GM21528 (cell line): ENCODE measurements at regions not wholly inside any gene's neighbourhood (a gene's known extent, or its start where the extent isn't known, plus 50 kb on each side); places are given as distances from the start of the nearest gene placed in this dataset.

Source experiments
- ATAC-seq: cut with Tn5 transposase; IDR thresholded peaks from one replicate; pipeline ENCODE4 v1.9.1; 2021; ENCODE audit warnings: mild to moderate bottlenecking, moderate library complexity; ENCODE audit not compliant: unreplicated experiment, low FRiP score

DNA sequence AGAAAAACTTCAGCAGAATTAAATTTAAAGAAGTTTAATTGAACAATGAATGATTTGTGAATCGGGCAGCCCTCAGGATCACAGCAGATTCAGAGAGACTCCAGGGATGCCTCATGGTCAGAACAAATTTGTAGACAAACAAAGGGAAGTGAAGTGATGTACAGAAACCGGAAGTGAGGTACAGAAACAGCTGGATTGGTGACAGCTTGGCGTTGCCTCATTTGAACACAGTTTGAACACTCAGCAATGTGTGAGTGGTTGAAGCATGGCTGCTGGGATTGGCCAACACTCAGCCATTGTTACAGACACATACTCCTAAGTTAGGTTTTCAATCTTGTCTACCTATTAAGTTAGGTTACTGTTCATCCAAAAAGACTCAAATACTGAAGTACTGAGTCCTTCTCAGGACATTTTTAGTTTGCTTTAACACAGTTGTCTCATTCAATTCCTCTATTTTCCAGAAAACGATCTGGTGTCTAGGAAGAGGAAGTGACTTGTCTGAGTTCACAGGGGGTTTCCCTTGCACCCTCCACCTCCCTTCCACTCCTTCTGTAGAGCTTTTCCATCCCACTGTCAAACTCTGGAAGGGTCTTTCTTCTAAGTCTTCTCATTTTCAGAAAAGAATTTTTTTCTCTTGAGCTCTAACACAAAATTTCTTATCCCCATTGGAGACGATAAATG, 137.9 kb downstream of the SLC4A3 start:
- no peak for ATAC-seq

DNA sequence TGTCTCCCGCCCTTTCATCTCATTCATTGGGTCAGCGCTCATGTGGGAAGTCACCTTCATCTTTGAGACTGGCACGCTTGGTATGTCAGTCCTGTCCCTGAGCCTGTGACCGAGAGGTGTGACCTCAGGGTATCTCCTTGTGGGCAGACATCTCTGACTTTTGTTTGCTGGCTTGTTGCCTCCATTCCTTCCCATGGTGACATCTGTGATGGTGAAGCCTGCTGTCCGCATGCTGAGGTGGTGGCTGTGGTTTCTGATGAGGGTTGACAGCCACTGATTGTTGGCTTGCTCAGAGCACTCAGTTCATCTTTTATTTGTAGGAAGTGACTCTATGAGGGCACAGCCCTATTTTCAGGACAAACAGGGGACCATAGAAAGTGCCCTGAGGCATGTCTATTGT, 139.2 kb downstream of the SLC4A3 start:
- ATAC-seq: no peak

DNA sequence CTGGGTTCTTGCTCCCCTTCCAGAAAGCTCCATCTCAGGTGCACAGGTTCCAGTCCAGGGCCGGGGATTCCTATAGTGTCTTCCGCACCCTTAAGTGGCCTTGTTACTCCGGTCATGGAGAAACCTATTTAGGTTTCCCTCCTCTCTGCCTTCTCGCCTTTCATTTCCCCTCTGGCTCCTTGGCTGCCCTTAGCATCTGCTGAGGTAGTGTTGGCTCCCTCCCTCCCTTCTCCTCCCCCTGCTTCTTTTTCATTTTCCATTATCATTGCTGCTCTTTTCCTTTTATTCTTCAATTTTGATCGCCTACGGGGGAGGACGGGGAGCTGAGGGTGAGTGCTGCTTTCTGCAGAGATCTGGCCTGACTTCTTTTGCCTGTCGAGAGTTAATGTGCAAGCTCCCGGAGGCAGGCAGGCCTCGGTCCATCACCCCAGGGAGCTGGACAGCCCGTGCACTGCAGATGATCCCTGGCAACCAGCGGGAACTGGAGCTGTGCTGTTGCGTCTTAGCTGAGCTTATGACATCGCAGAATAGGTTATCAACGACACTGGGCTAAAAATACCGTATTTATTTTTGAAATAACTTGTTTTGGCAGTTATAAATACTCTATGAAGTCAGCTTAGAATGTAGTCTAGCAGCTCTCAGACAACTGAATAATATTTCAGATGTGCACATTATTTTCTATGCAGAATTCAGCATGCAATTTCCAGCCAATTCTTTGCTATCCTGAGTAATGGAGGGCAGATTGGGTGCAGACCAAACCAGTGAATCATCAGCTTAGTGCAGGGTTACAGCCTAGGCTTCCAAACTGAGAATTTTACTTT, 141.9 kb downstream of the SLC4A3 start:
- ATAC-seq: no peak

DNA sequence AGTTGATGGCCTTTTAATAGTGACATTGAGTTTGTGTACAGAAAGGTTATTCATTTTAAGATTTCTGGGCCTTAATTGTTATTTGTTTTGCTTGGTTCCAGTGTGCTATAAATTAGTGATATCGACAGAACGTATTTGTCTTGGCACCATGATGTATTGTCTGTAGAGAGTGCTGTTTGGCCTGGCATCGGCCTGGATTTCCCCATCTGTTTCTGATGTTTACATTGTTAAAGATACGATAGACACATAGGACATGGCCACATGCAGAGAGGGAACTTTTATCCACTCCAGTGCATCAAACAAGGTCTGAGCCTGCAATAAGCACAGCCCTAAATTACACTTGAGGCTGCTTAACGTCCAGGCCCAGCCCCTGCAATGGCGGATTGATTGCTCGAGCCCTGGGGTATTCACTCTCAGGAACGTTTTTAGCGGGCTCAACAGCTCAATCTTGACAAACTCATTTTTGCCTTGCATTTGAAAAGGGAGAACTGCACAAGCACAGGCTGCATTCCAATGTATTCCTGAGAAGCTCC, 144.7 kb downstream of the SLC4A3 start:
- no peak for ATAC-seq

DNA sequence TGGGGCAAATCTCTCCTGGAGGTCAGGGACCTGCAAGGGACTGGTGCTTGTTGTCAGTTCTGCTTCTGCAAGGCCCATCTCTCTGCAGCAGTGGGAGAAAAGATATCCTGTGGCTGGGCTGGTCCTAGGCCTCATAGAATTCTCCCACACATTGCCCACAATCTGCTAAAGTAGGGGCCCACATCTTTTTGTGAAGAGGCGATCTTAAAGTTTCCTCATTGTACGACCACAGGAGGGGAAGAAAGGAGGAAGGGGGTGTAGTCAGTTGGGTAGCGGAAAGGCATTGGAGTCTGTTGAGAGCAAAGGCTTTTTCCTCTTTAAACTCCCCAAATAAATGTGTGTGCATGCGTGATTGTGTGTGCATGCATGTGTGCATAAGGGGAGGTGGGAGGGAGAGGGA, 145.3 kb downstream of the SLC4A3 start:
- no peak for ATAC-seq

DNA sequence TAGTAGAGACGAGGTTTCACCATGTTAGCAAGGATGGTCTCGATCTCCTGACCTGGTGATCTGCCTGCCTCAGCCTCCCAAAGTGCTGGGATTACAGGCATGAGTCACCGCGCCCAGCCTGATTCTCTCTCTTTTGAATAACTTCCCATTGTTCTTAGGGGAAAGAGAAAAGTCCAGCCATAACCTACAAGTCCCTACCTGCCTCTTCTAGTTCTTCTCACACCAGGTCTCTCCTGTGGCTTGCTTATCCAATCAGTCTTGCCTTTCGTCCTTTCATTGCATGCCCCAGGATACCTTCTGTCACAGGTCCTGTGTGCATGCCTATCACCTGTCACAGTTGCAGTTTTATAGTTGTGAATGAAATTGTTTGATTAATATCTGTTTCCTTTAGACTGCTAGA, 148.1 kb downstream of the SLC4A3 start:
- ATAC-seq: no peak

DNA sequence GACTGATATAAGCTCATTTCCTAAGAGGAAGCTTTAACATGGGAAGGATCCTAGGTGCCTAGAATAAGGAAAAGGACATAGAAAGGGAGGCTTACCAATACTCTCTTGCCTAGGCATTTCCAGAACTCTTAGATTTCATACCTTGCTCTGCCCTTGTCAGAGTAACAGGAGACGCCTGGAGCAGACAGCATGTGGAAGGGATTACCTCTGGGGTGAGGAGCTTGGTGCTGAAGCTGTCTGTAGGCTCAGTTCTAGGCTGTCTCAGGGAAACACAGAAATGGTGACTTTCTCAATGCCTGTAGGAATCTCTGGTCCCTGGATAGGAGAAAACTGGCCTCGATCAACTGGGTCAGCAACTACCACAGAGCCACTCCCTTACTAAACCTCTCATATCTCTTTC, 150.0 kb downstream of the SLC4A3 start:
- ATAC-seq: no peak

DNA sequence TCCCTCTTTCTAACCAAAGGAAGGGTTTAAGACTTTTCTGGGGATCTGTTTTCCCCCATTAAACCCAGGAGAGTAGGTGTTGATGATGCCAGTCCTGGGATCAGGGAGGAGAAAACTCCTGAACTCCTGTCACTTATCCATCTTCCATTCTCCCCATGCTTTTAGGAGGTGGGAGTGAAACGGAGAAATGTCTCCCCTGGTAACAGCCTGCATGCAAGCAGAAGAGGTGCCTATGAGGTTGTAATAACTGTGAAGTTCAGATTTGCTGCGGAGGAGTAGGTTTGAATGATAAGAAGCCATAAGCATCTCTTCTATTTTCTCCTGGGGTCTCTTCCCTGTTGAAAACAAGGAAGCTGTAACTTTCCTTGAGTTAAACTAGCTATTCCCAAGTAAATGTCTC, 150.8 kb downstream of the SLC4A3 start:
- no peak for ATAC-seq

DNA sequence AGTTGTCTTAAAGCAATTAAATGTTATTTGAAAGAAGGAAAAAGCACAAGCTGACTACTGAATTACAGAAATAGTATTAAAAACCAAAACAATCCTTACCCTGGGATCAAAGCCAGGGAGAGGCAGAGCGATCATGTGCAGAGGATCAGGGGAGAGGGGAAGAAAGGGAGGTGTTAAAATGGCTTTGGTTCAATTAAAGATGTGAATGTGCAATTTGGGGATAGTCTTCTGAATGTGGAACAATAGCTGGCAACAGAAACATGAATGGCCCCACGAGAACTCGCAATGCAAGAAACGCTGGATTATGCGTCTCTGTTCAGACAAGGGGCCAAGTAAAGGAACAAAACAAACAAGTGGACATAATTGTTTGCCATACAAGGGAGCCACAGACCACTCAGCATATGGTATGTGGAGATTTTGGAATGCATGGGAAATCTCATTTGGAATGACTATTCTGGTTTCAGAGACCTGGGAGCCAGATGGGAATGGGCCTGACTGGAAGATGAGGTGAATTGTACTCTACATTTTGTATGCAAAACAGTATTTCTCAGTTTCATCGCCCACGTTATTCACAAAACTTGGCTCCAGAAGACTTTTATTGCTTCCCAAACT, 155.4 kb downstream of the SLC4A3 start:
- ATAC-seq: no peak

DNA sequence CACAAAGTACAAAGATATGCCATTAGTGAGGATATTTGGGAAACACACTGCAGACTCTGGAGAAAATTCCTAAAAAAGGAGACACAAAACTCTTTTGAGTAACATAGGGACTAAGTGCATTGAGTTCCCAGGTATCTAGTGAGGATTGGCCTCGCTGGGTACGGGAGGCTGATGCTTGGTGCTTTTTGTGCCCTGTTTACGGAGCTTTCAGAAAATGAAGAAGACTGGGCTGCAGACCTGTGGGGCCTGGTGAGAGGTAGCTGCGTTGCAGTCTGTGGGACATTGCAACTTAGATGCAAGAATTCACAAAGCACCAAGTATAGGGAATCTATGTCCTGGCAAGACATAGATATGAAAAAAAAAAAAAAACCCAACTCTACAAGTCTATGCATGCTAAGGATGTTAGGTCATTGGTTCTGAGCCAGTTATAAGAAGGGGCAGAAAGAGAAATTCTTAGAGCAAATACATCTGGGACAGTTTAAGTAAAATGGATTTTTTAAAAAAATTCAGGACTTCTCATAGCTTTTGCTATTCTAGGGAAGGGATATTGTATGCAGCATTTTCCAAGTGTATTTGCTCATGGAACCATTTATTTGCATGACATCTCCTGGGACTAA, 156.0 kb downstream of the SLC4A3 start:
- no peak for ATAC-seq

DNA sequence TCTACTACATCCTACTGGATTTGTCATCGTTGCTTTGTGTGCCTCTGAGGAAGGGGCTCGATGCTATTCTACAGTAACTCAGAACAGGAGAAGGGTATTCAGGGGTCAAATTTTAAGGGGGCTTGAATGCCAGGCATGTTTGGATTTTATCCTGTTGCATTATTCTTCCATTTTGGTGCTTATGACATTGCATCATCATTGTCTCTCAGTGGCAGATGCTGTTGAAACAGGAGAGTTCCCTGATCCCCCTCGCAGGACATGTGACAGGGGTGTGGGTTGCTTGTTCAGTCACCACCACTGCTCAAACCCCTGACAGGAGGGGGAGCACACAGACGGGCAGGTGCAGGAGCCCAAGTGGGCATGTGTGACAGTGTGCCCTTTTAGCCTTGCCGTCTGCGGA, 156.7 kb downstream of the SLC4A3 start:
- ATAC-seq: no peak

DNA sequence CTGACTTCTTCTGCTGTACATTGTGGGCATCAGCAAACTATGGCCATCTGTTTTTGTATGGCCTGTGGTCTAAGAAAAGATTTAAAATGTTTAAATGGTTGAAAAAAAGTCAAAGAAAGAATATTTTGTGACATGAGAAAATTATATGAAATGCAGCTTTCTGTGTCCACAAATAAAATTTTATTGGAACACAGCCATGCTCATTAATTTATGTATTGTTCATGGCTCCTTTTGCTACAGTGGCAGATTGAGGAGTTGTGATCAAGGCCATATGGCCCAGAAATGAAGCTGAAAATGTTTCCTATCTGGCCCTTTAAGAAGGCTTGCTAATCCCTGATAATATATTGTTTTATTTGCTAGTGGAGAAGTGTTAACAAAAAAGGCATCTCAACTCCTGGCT, 162.0 kb downstream of the SLC4A3 start:
- no peak for ATAC-seq

DNA sequence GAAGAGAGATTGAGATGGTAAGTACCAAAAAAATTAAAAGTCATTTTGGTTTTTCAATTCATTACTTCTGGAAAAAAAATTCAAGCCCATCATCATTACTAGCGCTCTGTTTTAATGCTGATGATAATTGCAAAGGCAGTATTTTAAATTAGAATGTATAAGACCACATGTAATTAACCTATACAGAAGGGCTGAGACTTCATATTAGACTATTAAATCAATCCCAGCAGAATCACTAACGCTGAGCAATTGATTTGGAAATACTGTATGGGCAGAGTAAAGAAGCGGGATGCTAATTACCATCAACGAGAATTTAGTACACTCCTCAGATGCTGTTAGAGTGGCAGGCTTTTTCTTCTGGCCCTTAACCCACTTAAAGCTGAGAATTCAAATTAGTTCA, 165.0 kb downstream of the SLC4A3 start:
- ATAC-seq: no peak

DNA sequence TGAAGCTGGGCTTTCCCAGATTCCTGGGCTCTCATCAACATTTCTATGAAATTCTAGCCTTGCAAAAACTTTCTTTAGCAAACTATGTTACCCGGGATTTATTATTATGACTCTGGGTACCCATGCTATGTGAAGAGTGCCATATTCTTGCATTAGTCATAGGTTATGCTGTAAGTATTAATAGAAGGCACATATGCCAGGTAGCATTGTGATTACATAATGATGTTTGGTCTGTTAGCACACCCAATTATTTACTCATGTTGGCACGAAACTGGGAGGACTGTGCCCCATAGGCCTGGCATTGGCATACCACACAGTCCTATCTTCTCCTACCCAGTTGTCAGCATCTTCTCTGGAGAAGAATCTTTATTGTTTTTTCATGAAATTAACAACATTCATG, 171.0 kb downstream of the SLC4A3 start:
- ATAC-seq: no peak

DNA sequence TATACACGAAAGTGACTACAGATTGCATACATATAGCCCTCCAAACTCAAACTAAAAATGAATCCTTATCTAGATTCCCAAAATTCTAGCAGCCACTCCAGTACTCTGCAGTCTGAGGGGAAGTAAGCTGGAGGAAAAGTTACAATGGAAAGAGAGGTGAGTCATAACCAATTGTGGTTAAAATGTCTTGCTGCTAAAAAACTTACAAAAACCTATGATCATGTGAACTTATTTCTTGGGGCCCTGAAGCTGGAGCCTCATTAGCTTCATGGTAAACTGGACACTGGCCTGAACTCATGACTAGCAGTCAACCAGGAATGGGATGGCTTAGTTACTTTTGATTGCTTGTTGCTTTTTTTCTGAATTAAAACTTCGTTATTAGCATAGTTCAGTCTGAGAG, 175.9 kb downstream of the SLC4A3 start:
- no peak for ATAC-seq

DNA sequence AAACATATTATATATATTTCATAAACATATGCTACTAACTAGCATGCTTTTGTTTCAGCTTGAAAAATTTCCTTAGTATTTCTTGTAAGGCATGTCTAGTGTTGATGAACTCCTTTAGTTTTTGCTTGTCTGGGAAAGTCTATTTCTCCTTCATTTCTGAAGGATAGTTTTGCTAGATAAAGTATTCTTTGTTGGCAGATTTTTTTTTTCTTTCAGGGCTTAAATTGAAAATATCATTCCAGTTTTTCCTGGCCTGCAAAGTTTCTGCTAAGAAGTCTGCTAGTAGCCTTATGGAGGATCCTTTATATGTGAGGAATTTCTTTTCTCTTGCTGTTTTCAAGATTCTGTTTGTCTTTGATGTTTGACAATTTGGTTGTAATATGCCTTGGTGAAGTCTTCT, 183.5 kb downstream of the SLC4A3 start:
- no peak for ATAC-seq

DNA sequence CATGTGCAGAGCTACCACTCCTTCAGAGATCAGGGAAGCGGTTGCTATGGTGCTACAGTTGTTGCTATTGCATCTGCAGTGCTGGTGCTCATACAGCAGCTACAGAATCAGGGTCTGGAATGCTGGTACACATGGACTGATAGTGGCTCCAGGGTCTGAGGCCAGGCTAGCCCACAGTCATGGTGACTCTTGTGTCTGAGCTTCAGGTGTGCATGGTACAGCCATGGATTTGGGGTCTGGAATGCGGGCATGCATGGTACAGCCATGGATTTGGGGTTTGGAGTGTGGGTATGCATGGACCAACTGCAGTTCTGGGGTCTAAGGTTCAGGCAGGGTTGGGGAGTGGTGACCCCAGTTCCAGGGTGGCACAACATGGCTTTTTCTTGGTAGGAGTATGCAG, 185.2 kb downstream of the SLC4A3 start:
- no peak for ATAC-seq

DNA sequence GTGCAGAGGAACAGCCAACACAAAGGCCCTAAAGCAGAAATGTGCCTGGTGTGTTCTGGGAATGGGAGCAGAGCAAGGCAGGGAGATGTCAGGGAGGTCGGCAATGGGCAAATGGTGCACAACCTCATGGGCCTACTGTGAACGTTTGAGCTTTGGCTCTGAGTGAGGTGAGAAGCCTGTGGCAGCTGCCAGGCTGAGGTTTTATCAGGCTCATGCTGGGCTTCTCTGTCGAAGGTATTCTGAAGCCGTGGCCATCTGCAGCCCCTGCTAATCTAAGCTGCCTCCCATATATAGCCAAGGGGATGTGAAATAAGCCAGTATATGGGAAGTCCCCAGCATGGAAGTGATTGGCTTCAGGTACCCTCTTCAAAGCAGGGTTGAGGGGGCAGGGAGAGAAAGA, 193.3 kb downstream of the SLC4A3 start:
- ATAC-seq: no peak

DNA sequence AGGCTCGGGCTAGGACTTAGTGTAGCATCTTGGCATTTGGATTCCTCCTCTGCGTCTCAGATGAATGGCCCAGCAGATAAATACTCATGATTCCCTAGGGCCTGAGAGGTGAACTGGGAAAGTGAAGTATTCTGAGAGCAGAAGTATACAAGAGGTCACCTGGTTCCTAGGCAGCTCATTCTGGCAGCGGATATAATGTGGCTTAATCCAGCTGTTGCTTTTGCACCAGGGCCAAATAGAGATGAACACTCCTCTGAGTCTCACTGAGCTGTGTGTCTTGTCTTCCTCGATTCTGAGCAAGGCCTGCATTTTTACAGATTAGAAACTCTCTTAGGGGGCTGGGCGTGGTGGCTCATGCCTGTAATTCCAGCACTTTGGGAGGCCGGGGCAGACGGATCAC, 196.1 kb downstream of the SLC4A3 start:
- no peak for ATAC-seq

DNA sequence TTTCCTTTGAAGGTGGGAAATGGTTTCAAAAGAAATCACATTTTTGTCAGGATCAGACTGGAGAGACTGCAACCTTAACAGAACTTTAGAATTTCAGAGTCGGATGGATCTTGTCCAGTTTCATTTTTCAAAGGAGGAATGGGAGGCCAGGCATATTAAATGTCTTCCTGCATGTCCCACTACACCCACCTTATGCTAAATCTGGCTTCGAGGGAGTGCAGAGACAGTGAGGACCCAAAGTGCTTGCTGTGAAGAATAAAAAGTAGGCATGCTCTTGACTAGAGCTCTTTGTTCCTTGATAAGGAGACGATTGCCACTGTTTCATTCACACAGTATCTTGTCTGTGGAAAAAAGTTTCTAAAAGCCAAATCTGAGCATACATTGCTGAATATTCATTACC, 197.6 kb downstream of the SLC4A3 start:
- no peak for ATAC-seq

DNA sequence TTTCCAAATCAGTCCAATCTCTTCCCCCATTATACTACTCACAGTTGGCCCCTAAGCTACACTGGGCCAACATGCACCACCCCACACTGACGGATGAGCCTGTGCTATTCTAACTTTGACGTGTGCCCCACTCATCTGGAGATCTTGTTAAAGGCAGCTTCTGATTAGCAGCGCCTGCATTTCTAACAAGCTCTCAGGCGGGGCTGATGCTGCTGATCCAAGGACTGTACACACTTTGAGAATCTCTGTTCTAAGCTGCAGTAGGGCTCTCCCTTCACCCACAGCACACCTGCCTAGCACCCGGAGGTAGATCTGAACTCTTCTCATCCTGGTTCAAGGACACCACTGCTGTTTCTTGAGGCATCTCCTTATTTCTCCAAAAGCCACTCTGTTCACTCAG, 200.7 kb downstream of the SLC4A3 start:
- ATAC-seq: no peak
